ENCODE measurements at regions not wholly inside any gene's neighbourhood (a gene's known extent, or its start where the extent isn't known, plus 50 kb on each side); places are given as distances from the start of the nearest gene placed in this dataset.

DNA sequence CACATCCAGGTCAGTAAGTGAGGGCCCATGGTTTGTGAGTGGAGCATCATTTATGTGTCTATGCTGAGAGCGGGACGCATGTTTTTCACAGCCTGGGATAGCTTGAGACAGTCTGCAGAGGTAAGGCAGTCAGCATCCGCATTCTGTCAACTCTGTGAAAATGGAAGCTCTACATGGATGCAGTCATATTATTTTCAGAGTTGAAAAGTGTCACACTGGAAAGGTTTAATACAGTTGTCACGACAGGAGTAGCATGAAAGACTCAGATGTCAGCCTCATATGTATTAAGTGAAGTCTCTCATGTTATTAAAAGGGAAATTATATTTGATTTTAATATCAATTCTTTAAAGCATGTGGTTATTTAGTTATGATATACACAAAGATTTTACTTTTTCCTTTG is 436.9 kb upstream of the GYPC start:
- Mint-ChIP-seq H3K27me3 (ENCODE audit: low read depth) (no peaks in the 10 kb centered on the region), H3K4me1 (ENCODE audit: low read depth) (no peaks in the 10 kb centered on the region), H3K36me3 (ENCODE audit: low read depth) (no peaks in the 10 kb centered on the region), H3K9me3 (peaks cover 4% of the 10 kb centered on the region), H3K27ac (no peak overlapping the region), H3K4me3 (no peak overlapping the region)
- DNase-seq (ENCODE audit: low spot score): no peak

DNA sequence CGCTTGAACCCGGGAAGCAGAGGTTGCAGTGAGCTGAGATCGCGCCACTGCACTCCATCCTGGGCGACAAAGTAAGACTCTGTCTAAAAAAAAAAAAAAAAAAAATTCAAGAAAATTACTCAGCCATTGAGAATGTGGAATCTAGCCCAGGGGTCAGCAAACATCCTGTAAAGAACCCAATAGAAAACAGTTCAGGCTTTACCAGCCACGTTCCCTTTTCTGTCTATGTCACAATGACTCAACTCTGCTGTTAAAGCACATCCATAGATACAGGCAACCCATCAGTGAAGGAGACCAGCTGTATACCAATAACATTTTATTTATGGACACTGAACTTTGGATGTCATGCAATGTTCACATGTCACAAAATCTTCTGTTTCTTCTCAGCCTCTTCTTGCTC is 435.6 kb upstream of the GYPC start:
- DNase-seq (ENCODE audit: low spot score): no peak
- Mint-ChIP-seq H3K27me3 (ENCODE audit: low read depth) (no peaks in the 10 kb centered on the region), H3K9me3 (peaks cover 4% of the 10 kb centered on the region), H3K27ac (no peak overlapping the region), H3K4me1 (ENCODE audit: low read depth) (no peaks in the 10 kb centered on the region), H3K4me3 (no peak overlapping the region), H3K36me3 (ENCODE audit: low read depth) (no peaks in the 10 kb centered on the region)

DNA sequence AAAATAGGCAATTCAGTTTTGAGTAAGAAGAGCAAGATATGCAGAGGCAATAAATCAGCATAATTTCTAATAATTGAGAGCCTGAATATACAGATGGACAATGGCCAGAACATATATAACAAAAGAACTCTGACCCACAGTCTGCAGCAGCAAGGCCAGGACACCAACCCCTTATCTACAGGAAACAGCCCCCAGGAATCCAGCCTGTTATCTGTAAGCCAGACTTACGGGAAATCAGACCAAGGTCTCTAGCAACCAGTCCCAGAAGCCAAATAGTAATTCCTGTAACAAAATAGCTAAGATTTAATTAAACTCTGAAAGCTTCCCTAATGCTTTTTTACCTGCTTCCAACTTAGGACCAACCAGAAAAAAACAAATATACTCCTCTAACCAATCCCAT is 434.5 kb upstream of the GYPC start:
- H3K27ac Mint-ChIP-seq: no peak overlapping the region
- no peak for DNase-seq (ENCODE audit: low spot score)
- peaks cover 4% of the 10 kb centered on the region for H3K9me3 Mint-ChIP-seq
- H3K36me3 Mint-ChIP-seq (ENCODE audit: low read depth): no peaks in the 10 kb centered on the region
- no peak overlapping the region for H3K4me3 Mint-ChIP-seq
- no peaks in the 10 kb centered on the region for H3K27me3 Mint-ChIP-seq (ENCODE audit: low read depth)
- H3K4me1 Mint-ChIP-seq (ENCODE audit: low read depth): no peaks in the 10 kb centered on the region

DNA sequence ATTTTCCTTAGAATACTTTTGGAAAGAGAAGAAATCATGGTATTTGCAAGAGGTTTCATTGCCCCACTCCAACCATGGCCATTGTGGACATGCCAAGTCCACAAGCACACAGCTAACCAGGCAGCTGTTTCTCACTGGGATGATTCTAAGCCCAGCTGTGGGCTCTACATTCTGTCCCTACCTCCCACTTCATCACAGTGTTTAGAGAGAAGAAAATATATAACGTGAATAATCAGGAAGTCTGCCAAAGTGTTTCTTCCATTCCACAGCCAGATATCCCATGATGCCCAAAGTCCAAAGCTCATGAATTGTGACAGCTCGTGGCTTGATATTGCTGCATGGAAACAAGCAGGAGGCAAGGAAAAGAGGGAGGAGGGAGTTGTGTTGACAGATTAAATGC is 433.7 kb upstream of the GYPC start:
- H3K4me3 Mint-ChIP-seq: no peak overlapping the region
- H3K27me3 Mint-ChIP-seq (ENCODE audit: low read depth): no peaks in the 10 kb centered on the region
- H3K36me3 Mint-ChIP-seq (ENCODE audit: low read depth): no peaks in the 10 kb centered on the region
- no peaks in the 10 kb centered on the region for H3K4me1 Mint-ChIP-seq (ENCODE audit: low read depth)
- H3K27ac Mint-ChIP-seq: no peak overlapping the region
- no peak for DNase-seq (ENCODE audit: low spot score)
- peaks cover 4% of the 10 kb centered on the region for H3K9me3 Mint-ChIP-seq

DNA sequence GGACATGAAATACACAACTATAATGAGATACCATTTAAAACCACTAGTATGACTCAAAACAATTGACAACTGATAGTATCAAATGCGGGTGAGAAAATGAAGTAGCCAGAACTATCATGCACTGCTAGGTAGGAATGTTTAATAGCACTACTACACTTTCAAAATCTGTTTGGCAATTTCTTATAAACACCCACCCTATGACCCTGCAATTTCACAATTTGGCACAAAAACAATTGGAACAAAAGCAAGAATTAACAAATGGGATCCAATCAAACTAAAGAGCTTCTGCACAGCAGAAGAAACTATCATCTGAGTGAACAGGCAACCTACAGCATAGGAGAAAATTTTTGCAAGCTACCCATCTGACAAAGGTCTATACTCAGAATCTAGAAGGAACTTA is 431.2 kb upstream of the GYPC start:
- Mint-ChIP-seq H3K27me3 (ENCODE audit: low read depth) (no peaks in the 10 kb centered on the region), H3K9me3 (peaks cover 5% of the 10 kb centered on the region), H3K4me3 (no peak overlapping the region), H3K36me3 (ENCODE audit: low read depth) (no peaks in the 10 kb centered on the region), H3K4me1 (ENCODE audit: low read depth) (no peaks in the 10 kb centered on the region), H3K27ac (no peak overlapping the region)
- no peak for DNase-seq (ENCODE audit: low spot score)

DNA sequence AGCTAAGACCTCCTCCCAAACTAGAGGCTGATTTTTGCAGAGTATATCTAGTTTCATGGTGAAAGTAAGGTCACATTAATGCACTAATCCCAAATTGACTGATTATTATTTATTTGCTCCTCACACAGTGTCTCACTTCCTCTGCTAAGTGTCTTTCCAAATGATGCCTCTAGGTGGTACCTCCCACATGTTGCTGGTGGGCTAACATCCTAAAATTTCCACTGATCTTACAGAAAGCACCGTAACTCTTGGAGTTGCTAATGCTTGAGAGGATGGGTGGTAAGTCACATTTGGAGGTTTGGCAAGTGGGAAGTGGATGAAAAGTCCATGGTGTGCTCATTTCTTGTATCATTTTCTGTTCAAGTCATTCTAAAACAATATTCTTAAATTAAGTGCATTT is 428.7 kb upstream of the GYPC start:
- no peaks in the 10 kb centered on the region for H3K4me1 Mint-ChIP-seq (ENCODE audit: low read depth)
- no peaks in the 10 kb centered on the region for H3K36me3 Mint-ChIP-seq (ENCODE audit: low read depth)
- DNase-seq (ENCODE audit: low spot score): no peak
- H3K9me3 Mint-ChIP-seq: peaks cover 5% of the 10 kb centered on the region
- no peak overlapping the region for H3K27ac Mint-ChIP-seq
- H3K27me3 Mint-ChIP-seq (ENCODE audit: low read depth): no peaks in the 10 kb centered on the region
- H3K4me3 Mint-ChIP-seq: no peak overlapping the region

DNA sequence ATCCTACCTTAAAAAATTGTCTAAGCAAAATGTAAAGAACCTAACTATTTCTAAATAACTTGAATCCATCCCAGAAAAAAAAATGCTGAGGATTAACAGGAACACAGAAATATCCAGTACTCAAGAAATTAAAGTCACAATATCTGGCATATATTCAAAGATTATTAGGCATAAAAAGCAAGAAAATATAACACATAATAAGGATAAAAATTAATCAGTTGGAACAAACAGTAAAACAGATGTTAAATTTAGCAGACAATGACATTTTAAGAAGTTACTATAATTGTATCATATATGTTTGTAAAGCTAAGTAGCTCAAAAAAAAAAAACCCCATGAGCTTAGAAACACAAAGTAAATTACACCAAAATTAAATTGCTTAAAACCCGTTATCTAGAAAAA is 427.4 kb upstream of the GYPC start:
- Mint-ChIP-seq H3K27me3 (ENCODE audit: low read depth) (no peaks in the 10 kb centered on the region), H3K4me1 (ENCODE audit: low read depth) (no peaks in the 10 kb centered on the region), H3K9me3 (peaks cover 5% of the 10 kb centered on the region), H3K36me3 (ENCODE audit: low read depth) (no peaks in the 10 kb centered on the region), H3K4me3 (no peak overlapping the region), H3K27ac (no peak overlapping the region)
- DNase-seq (ENCODE audit: low spot score): no peak

DNA sequence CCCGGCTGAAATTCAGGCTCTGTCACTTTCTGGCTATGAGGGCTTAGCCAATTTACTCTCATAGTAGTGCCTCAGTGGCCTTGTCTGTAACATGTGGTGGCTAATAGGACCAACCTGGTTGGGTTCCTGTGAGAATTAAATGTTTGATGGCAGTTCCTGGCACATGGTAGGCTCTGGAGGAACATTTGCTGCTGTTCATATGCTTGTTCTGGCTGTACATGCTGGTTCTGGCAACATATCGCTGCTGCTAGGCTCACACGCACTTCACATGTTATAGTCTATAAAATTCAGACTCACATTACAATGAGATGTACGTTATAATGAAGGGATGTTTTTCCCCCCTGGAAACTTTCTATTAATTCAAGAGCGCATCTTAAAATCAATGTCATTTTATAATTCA is 417.7 kb upstream of the GYPC start:
- no peaks in the 10 kb centered on the region for H3K36me3 Mint-ChIP-seq (ENCODE audit: low read depth)
- H3K27ac Mint-ChIP-seq: no peak overlapping the region
- no peaks in the 10 kb centered on the region for H3K27me3 Mint-ChIP-seq (ENCODE audit: low read depth)
- DNase-seq (ENCODE audit: low spot score): no peak
- H3K4me3 Mint-ChIP-seq: no peak overlapping the region
- no peaks in the 10 kb centered on the region for H3K4me1 Mint-ChIP-seq (ENCODE audit: low read depth)
- H3K9me3 Mint-ChIP-seq: no peaks in the 10 kb centered on the region

DNA sequence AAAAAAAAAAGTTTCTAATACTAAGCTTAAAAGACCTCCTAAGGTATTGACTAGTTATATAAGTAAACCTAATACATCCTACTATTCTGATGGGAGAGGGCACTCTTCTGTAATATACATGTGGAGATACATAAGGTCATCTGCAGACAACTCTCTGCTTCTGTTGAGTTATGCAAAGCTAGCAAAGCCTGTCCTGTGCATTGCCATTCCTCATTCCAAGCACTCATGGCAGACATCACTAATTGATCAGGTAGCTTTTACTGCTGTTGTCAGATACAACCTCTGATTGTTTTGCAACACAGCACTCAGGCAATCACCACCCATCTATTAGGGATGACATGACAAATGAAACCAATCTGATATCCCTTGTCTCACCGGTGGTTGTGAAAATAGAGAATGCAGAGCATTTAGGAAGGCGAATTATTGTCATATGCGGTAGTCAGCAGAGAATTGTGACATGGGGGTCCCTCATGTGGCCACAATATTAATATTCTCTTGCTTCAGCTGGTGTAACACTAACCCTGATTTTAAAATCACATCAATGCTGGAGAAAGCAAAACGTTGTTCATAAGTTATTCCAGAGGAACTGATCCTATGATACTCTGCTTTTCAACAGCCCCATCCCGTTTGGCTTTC is 416.5 kb upstream of the GYPC start:
- DNase-seq (ENCODE audit: low spot score): no peak
- Mint-ChIP-seq H3K4me1 (ENCODE audit: low read depth) (no peaks in the 10 kb centered on the region), H3K36me3 (ENCODE audit: low read depth) (no peaks in the 10 kb centered on the region), H3K27me3 (ENCODE audit: low read depth) (no peaks in the 10 kb centered on the region), H3K27ac (no peak overlapping the region), H3K9me3 (no peaks in the 10 kb centered on the region), H3K4me3 (no peak overlapping the region)

DNA sequence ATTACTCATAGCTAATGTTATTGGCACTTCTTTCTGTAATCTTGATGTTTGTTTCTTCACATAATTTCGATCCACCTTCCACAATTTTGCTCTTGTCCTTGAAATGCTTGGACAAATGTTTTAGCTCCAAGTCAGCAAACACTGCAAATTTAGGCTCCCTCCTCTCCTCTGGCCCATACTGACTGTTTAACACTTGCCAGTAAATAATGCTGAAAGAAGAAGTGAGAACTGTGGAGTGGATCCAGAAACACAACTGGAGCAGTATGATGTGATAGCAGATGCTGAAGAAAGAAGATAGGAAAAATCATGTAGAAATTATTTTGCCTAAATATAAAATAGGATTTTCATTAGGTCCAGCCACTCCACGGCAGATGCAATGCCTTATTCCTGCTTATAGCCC is 415.0 kb upstream of the GYPC start:
- Mint-ChIP-seq H3K36me3 (ENCODE audit: low read depth) (no peaks in the 10 kb centered on the region), H3K4me1 (ENCODE audit: low read depth) (no peaks in the 10 kb centered on the region), H3K27me3 (ENCODE audit: low read depth) (no peaks in the 10 kb centered on the region)

DNA sequence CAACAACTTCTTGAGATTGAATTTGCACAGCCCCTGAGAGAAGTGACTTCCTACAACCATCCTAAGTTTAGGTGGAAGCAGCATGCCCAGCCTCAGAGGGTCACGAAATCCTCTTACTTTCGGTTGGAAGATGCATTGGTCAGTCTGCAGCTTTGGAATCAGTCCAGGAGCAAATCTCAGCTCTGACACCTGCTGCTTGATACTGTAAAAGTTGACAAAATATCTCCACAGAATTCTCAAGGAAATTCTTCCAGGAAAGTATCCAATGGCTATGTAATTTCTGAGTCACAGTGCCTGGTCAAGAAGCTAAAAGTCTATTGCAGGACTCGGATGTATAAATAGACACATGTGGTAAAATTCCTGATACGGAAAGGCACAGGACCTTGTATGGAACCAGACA is 414.5 kb upstream of the GYPC start:
- no peaks in the 10 kb centered on the region for H3K36me3 Mint-ChIP-seq (ENCODE audit: low read depth)
- H3K27me3 Mint-ChIP-seq (ENCODE audit: low read depth): no peaks in the 10 kb centered on the region
- no peak for DNase-seq (ENCODE audit: low spot score)
- no peak overlapping the region for H3K4me3 Mint-ChIP-seq
- H3K9me3 Mint-ChIP-seq: no peaks in the 10 kb centered on the region
- H3K27ac Mint-ChIP-seq: no peak overlapping the region
- H3K4me1 Mint-ChIP-seq (ENCODE audit: low read depth): no peaks in the 10 kb centered on the region

More for the DNA sequence above, 415.0 kb upstream of the GYPC start:
- DNase-seq (ENCODE audit: low spot score): no peak
- Mint-ChIP-seq H3K9me3 (no peaks in the 10 kb centered on the region), H3K4me3 (no peak overlapping the region), H3K27ac (no peak overlapping the region)

DNA sequence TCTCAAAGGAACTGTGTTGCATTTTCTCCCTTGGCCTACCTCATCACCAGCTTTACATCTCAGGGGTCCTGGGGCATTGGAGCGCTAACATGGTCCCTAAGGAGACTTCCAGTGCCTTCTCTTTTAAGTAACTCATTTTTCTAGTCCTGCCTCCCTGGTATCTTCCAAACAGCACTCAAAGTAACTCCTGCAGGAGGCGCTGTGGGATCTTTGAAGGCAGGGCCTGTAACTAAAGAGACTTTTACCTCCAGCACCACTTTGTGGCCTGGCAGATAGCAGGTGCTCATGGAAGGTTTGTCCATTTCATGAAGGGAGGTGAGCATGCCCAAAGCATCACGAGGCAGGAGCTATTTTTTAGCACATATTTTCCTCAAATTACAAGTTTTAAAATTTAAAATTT is 411.0 kb upstream of the GYPC start:
- peak; percentile 5 for DNase-seq (ENCODE audit: low spot score)
- Mint-ChIP-seq H3K36me3 (ENCODE audit: low read depth) (no peaks in the 10 kb centered on the region), H3K4me1 (ENCODE audit: low read depth) (no peaks in the 10 kb centered on the region), H3K27ac (no peak overlapping the region), H3K27me3 (ENCODE audit: low read depth) (no peaks in the 10 kb centered on the region), H3K9me3 (no peaks in the 10 kb centered on the region), H3K4me3 (no peak overlapping the region)

DNA sequence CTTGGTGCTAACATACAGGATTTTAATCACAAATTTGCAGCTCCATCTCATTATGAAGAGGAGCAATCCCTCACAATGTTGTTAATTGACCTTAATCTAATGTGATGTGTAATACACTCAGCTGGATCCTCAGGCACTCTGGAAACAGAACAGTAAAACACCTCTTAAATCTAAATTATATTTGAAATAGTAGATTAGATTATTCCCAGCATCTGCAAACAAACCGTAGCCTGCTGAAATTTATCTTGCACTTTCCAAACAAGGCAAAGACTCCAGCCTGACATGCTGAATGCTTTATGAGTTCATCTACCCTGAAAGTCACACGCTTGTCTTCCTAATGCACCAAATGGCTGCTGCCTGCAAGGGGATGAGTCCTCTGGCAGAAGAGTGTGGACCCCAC is 402.3 kb upstream of the GYPC start:
- no peaks in the 10 kb centered on the region for H3K4me1 Mint-ChIP-seq (ENCODE audit: low read depth)
- DNase-seq (ENCODE audit: low spot score): no peak
- no peaks in the 10 kb centered on the region for H3K36me3 Mint-ChIP-seq (ENCODE audit: low read depth)
- H3K4me3 Mint-ChIP-seq: no peak overlapping the region
- no peaks in the 10 kb centered on the region for H3K9me3 Mint-ChIP-seq
- no peaks in the 10 kb centered on the region for H3K27me3 Mint-ChIP-seq (ENCODE audit: low read depth)
- no peak overlapping the region for H3K27ac Mint-ChIP-seq

DNA sequence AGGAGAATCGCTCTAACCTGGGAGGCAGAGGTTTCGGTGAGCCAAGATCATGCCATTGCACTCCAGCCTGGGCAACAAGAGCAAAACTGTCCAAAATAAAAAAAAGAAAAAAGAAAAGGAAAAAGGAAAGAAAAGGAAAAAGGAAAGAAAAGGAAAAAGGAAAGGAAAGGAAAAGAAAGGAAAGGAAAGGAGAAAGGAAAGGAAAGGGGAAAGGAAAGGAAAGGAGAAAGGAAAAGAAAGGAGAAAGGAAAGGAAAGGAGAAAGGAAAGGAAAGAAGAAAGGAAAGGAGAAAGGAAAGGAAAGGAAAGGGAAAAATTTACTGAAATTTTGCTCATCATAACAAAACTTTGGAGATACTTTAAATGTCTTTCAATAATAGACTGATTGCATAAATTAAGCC is 391.3 kb upstream of the GYPC start:
- no peaks in the 10 kb centered on the region for H3K9me3 Mint-ChIP-seq
- DNase-seq (ENCODE audit: low spot score): no peak

DNA sequence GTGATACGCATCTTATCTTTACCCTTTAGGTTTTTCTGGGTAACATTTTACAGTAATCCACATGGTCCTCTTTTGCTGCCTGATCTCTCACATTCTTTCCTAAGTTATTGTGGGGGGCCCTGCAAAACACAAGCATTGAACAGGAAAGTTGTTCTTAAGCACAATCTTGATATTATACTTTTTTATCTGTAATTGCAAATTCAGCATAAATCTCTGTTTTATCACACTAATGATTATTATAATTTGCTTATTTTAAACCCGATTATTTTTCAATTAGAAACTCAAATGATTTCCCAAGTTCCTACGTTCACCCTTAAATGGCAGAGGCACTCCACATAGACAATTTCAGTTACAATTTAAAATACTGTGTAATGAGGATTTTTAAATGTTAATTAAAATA is 386.0 kb upstream of the GYPC start:
- Mint-ChIP-seq H3K27me3 (ENCODE audit: low read depth) (no peaks in the 10 kb centered on the region), H3K27ac (no peak overlapping the region), H3K36me3 (ENCODE audit: low read depth) (no peaks in the 10 kb centered on the region), H3K9me3 (no peaks in the 10 kb centered on the region), H3K4me3 (no peak overlapping the region), H3K4me1 (ENCODE audit: low read depth) (no peaks in the 10 kb centered on the region)
- no peak for DNase-seq (ENCODE audit: low spot score)

More for the DNA sequence above, 391.3 kb upstream of the GYPC start:
- Mint-ChIP-seq H3K27me3 (ENCODE audit: low read depth) (no peaks in the 10 kb centered on the region), H3K4me1 (ENCODE audit: low read depth) (no peaks in the 10 kb centered on the region), H3K27ac (no peak overlapping the region), H3K4me3 (no peak overlapping the region), H3K36me3 (ENCODE audit: low read depth) (no peaks in the 10 kb centered on the region)

Data from T-helper 2 cell treated with Interferon-gamma antibody and Interleukin-4, amounts not matched to agents 5 μg/mL and 100 μg/mL, for 36 hours (primary cell).